Kidney (tissue), 13 donors: ENCODE measurements at regions not wholly inside any gene's neighbourhood (a gene's known extent, or its start where the extent isn't known, plus 50 kb on each side); places are given as distances from the start of the nearest gene placed in this dataset.

Experiments
- DNase-seq, 5 donors: peaks; one replicate each; pipeline ENCODE4 v3.0.0-alpha.2; 2013 to 2020
- FAIRE-seq: peaks from 2 replicates; lab custom pipeline; 2012; peaks lifted over from hg19 to GRCh38; lab: Jason Lieb, UNC
- H3K27ac ChIP-seq, 2 donors: one replicate each; pipeline ENCODE4 v1.7.0; 2013; ENCODE audit warnings: low read depth in 2 of 2, low read length in 2 of 2, inconsistent platforms in 1 of 2
- H3K27me3 ChIP-seq: one replicate; pipeline ENCODE4 v1.7.1; 2013; ENCODE audit warnings: low read length, inconsistent platforms; ENCODE audit not compliant: control insufficient read depth, insufficient read depth
- H3K36me3 ChIP-seq, 3 donors: one replicate each; pipeline versions ENCODE4 v1.7.0 to v1.7.1; 2013; ENCODE audit warnings: low read length in 3 of 3, control low read depth in 1 of 3, inconsistent platforms in 1 of 3; ENCODE audit not compliant: insufficient read depth in 3 of 3, control insufficient read depth in 2 of 3
- H3K4me1 ChIP-seq, 3 donors: one replicate each; pipeline versions ENCODE4 v1.7.0 to v1.7.1; 2013; ENCODE audit warnings: low read length in 3 of 3, inconsistent platforms in 1 of 3, low read depth in 1 of 3; ENCODE audit not compliant: control insufficient read depth in 2 of 3, insufficient read depth in 2 of 3
- H3K4me3 ChIP-seq, 3 donors: one replicate each; pipeline versions ENCODE4 v1.7.0 to v1.8.1; 2013; ENCODE audit warnings: low read length in 3 of 3, control low read depth in 1 of 3, inconsistent platforms in 1 of 3
- H3K9ac ChIP-seq, 3 donors: one replicate each; pipeline versions ENCODE4 v1.7.0 to v1.7.1; 2013; ENCODE audit warnings: low read length in 3 of 3, control low read depth in 1 of 3, inconsistent platforms in 1 of 3
- H3K9me3 ChIP-seq, 3 donors: one replicate each; pipeline versions ENCODE4 v1.7.0 to v1.7.1; 2013; ENCODE audit warnings: low read length in 3 of 3, control low read depth in 1 of 3, inconsistent platforms in 1 of 3; ENCODE audit not compliant: control insufficient read depth in 2 of 3, insufficient read depth in 1 of 3
- intact Hi-C: fragments of 100-400 bp; cut with DNase I; formaldehyde crosslinking; loops from one replicate; pipeline ENCODE4 v1.11.1; 2022
- TF ChIP-seq, protein P1 (sequence below): IDR thresholded peaks from 3 replicates; pipeline ENCODE4 v1.5.1; 2012; ENCODE audit warnings: mild to moderate bottlenecking, moderate library complexity, borderline replicate concordance; ENCODE audit not compliant: insufficient read depth; ENCODE audit errors: extremely low read depth
- donor health status: control.
- donor health status: control.
- donor health status: control.
- donor health status: control.
- donor health status: control.
- donor health status: DM: yes; HTN: yes; CAD: no.
- donor health status: Normal renal cell carcinoma (clear cell type).

DNA sequence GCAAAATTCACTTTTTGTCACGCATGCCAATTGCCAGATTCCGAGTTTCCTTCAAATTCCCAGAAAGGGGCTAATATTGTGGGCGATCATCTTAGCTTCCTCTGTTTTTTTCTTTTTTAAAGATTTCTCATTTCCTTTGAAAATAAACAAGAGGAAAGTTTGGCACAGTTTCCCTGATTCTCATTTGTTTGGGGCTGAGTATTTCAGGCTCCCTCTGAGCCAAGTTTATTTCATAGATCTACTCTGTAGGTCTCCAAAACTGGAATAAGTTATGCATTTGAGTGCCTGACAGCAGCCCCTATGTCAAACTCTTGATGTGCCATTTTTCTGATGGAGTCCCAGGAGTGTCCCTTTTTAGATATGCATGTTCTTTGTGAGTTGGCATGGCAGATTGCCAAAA is 1297.2 kb upstream of the WWC1 start:
- intact Hi-C loops = no loop called here

DNA sequence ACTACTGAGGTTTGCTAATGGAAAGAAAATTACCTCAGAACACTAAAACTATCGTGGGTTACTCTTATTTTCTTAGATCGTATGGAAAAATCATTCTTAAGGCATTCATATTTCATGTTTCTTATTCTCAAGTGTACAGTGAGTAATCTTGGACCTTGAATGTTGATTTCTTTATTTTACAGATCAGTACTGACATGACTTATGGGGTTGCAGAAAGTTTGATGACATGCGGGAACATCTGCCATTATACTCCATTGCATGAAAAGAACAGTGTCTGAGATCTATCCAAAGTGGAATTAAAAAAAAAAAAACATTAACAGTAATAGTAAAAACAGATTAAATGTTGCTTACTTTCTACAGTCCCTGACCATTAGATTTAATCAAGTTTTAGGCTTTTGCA is 1290.2 kb upstream of the WWC1 start:
- FAIRE-seq (no peak), DNase-seq (no peak)
- intact Hi-C loops = no loop called here
- Histone ChIP-seq H3K9me3 (no peaks in the 10 kb centered on the region), H3K4me1 (no peaks in the 10 kb centered on the region), H3K4me3 (no peak overlapping the region), H3K9ac (no peak overlapping the region), H3K36me3 (no peaks in the 10 kb centered on the region), H3K27me3 (no peaks in the 10 kb centered on the region), H3K27ac (no peak overlapping the region)
- TF ChIP-seq, protein P1, sequence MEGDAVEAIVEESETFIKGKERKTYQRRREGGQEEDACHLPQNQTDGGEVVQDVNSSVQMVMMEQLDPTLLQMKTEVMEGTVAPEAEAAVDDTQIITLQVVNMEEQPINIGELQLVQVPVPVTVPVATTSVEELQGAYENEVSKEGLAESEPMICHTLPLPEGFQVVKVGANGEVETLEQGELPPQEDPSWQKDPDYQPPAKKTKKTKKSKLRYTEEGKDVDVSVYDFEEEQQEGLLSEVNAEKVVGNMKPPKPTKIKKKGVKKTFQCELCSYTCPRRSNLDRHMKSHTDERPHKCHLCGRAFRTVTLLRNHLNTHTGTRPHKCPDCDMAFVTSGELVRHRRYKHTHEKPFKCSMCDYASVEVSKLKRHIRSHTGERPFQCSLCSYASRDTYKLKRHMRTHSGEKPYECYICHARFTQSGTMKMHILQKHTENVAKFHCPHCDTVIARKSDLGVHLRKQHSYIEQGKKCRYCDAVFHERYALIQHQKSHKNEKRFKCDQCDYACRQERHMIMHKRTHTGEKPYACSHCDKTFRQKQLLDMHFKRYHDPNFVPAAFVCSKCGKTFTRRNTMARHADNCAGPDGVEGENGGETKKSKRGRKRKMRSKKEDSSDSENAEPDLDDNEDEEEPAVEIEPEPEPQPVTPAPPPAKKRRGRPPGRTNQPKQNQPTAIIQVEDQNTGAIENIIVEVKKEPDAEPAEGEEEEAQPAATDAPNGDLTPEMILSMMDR = no peak

More for the DNA sequence above, 1297.2 kb upstream of the WWC1 start:
- Histone ChIP-seq H3K27ac (no peak overlapping the region), H3K4me1 (no peaks in the 10 kb centered on the region), H3K9ac (no peak overlapping the region), H3K9me3 (no peaks in the 10 kb centered on the region), H3K27me3 (no peaks in the 10 kb centered on the region), H3K4me3 (no peak overlapping the region), H3K36me3 (no peaks in the 10 kb centered on the region)
- no peak for FAIRE-seq
- no peak for DNase-seq
- TF ChIP-seq, protein P1 = no peak

DNA sequence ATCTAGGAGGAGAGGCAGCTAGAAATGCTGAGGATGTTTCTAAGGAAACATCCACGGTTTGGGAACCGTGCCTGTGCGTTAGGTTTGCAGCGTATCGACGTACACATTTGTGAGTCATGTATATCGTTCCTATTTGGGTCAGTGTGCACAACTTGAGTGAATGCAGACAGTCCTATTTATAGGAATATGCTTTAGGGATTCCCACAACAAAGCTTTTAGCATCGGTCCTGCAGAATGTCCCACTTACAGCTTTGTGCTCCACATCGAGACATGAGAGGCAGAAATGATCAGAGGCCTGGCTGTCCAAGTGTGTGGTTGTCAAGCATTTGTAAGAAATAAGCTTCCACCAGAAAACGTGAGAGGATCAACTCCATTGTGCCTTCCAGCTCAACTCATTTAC is 1282.7 kb upstream of the WWC1 start:
- intact Hi-C loops = no loop called here

DNA sequence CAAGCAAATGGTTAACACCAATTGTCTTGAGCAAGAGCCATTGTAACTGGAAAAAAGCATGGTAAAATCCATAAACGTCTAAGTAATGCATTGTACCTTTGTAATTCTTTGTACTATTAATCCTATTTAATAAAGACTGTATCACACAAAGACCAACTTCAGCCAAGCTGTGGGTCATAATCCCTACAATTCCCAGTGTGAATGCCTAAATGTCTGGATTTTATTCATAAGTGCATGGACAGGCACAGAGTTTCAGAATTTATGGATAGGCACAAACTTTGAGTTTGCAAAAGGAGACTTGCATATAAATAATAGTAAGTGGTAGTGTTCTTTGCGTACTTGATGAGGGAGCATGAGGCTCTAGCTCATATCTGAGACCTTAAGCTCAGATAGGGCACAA is 1280.2 kb upstream of the WWC1 start:
- TF ChIP-seq, protein P1 = no peak
- Histone ChIP-seq H3K27ac (no peak overlapping the region), H3K9me3 (no peaks in the 10 kb centered on the region), H3K4me3 (no peak overlapping the region), H3K9ac (no peak overlapping the region), H3K4me1 (no peaks in the 10 kb centered on the region), H3K36me3 (no peaks in the 10 kb centered on the region), H3K27me3 (no peaks in the 10 kb centered on the region)
- no peak for FAIRE-seq
- no peak for DNase-seq
- intact Hi-C loops = no loop called here

More for the DNA sequence above, 1282.7 kb upstream of the WWC1 start:
- Histone ChIP-seq H3K36me3 (no peaks in the 10 kb centered on the region), H3K9me3 (no peaks in the 10 kb centered on the region), H3K27me3 (no peaks in the 10 kb centered on the region), H3K27ac (no peak overlapping the region), H3K9ac (no peak overlapping the region), H3K4me3 (no peak overlapping the region), H3K4me1 (no peaks in the 10 kb centered on the region)
- no peak for DNase-seq
- no peak for FAIRE-seq
- TF ChIP-seq, protein P1 = no peak
